MM.1S (cell line): ENCODE measurements at regions not wholly inside any gene's neighbourhood (a gene's known extent, or its start where the extent isn't known, plus 50 kb on each side); places are given as distances from the start of the nearest gene placed in this dataset.

Source experiments
- EZH2 ChIP-seq: fragments of 300-600 bp; sonication (generic); optimal IDR thresholded peaks from 2 replicates; pipeline ENCODE3; 2017; ENCODE audit warnings: low read depth, mild to moderate bottlenecking, antibody characterized with exemption, low read length, mixed read lengths
- EZH2phosphoT487 ChIP-seq: fragments of 300-600 bp; sonication (generic); IDR thresholded peaks from 2 replicates; pipeline ENCODE4 v1.6.1; 2018; ENCODE audit warnings: antibody characterized with exemption, low read length
- TF ChIP-seq, protein P1 (sequence below): fragments of 300-600 bp; sonication (generic); IDR thresholded peaks from 2 replicates; pipeline ENCODE4 v1.5.1; 2016; ENCODE audit warnings: antibody characterized with exemption, low read length, mixed read lengths

GRCh38 chr13:106942563-106942962 is 374.6 kb upstream of the ARGLU1 start:
- TF ChIP-seq, protein P1, sequence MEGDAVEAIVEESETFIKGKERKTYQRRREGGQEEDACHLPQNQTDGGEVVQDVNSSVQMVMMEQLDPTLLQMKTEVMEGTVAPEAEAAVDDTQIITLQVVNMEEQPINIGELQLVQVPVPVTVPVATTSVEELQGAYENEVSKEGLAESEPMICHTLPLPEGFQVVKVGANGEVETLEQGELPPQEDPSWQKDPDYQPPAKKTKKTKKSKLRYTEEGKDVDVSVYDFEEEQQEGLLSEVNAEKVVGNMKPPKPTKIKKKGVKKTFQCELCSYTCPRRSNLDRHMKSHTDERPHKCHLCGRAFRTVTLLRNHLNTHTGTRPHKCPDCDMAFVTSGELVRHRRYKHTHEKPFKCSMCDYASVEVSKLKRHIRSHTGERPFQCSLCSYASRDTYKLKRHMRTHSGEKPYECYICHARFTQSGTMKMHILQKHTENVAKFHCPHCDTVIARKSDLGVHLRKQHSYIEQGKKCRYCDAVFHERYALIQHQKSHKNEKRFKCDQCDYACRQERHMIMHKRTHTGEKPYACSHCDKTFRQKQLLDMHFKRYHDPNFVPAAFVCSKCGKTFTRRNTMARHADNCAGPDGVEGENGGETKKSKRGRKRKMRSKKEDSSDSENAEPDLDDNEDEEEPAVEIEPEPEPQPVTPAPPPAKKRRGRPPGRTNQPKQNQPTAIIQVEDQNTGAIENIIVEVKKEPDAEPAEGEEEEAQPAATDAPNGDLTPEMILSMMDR = no peak
- TF ChIP-seq EZH2phosphoT487 (no peak), EZH2 (no peak)
